Forelimb muscle (tissue), 1 donor: ENCODE measurements at regions not wholly inside any gene's neighbourhood (a gene's known extent, or its start where the extent isn't known, plus 50 kb on each side); places are given as distances from the start of the nearest gene placed in this dataset.

Experiments
- DNase-seq: peaks from one replicate; pipeline ENCODE4 v3.0.0-alpha.2; 2013; ENCODE audit warnings: low read depth

DNA sequence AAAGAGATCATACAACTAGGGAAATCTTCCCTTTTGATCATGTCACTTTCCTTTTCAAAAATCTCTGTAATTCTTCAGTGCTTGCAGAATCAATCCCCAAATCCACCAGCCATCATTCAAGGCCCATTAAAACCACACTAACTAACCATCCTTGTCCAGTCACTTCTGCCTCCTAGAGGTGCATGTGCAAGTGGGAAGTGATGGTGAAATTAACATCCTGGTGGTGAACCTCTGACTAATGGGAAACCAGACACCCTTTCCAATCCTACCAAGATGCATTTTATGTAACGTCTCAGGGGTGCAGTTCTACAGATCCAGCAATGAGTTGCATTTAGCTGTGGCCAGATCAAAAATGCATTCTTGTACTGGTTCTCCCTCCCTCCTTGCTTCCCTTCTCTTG, 341.8 kb downstream of the RAPGEF2 start:
- no peak for DNase-seq

DNA sequence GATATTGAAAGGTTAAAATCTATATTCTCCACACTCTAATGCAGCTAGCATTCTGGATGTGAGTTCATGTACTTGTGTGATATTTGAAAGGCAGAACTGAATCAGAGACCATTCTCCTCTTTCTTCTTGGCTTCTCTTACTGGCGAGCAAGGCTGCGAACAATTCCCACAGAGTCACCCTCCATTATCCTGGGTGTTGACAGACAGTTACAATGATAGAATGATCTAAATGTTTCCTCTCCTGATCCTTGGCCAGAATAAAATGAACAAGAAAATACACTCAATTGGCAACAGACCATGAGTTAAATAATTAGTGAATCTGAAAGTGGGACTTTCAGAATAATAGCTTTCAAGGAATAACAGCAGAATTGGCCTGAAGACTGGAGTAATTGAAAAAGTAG, 342.8 kb downstream of the RAPGEF2 start:
- DNase-seq, result no peak

DNA sequence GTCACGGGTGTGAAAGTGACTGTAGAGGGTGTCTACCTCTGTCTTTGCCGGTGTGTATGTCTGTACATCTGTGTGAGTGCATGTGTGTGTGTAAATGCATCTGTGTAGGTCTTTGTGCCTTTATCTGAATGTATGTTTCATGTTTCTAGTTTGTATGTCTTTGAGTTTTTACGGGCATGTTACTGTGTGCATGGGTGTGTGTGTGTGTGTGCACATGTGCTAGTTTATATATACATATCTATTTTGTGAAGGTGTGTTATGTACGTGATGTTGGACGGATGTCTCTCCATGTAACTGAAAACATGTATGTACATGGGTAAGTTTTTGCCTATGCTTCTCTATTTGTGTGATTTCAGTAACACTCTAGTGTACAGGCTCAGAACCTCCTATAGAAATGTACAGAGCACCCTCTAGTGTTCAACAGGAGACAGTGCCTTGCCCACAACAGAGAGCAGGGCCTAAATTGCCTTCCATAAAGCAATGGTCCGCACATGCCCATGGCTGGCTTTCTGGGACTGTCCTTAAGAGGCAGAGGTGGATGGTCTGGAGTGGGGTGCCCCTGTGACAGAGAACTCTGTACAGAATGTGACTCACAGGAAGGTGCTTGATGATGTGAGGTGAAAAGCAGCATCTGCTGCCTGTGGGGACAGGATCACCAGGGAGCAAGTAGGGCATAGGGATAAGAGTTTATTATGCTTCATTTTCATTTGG, 343.5 kb downstream of the RAPGEF2 start:
- DNase-seq, result peak; percentile 52

DNA sequence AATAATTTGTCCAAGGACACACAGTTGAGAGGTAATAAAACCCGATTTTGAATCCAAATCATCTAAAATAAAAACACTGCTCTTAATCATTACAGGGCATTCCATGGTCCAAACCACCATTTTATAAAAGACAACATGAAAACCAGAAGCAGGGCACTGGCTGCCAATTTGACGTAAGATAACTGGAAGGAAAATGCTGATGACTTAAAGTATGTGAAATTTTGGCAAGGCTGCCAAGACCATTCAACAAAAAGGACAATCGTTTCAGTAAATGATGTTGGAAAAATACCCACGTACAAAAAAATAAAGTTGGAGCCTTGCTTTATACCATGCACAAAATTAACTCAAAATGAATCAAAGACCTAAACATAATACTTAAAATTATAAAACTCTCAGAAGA, 344.4 kb downstream of the RAPGEF2 start:
- no peak for DNase-seq

DNA sequence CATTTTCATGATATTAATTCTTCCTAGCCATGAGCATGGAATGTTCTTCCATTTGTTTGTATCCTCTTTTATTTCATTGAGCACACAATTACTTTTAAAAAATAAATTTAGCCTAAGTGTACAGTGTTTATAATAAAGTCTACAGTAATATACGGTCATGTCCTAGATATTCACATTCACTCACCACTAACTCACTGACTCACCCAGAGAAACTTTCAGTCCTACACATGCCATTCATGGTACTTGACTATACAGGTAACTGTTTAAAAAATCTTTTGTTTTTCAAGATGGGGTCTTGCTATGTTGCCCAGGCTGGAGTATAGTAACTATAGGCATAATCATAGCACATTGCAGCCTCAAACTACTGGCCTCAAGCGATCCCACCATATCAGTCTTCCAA, 348.1 kb downstream of the RAPGEF2 start:
- no peak for DNase-seq

DNA sequence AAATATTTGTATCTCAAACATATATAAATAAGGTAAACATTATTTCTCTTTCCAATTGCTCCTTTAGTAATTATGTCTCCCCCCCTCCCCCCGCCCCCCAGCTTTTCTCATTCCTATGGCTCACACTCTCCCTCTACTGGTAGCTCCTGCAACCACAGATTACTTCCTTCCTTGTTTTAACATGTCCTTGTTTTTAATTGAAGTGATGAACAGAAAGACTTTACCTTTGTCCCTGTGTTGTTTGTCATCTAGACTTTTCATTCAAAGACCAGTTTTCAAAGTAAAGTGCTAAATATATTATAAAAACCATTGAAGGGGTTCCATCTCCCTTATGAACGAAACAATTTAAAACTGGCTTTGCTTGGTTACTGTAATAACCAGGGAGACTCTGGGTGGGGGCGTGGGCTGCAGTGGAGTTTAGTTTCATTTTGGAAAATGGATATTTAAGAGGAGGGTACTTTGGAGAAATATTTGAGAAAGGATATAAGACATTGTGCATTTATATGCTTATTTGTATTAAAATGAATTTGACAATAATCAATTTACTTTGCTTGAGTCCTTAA, 352.9 kb downstream of the RAPGEF2 start:
- DNase-seq, result no peak

DNA sequence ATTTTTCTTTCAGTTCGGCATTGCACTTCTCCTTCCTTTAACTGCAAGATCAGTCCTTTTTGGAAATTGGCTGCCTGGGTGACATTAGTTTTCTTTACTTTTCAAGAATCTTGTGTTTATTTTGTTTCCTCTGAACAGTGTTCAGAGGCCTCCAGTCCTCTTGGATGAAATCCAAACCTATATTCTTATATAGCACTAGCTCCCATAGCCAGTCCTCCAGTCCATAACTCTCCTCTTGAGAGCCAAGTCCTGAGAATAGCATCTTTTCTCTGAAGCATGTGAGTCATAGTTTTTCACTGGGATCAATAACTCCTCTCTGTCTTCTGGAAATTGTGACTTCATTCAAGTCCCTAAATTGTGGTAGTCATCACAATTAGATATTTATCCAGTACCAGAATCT, 357.5 kb downstream of the RAPGEF2 start:
- DNase-seq, result peak; percentile 36

DNA sequence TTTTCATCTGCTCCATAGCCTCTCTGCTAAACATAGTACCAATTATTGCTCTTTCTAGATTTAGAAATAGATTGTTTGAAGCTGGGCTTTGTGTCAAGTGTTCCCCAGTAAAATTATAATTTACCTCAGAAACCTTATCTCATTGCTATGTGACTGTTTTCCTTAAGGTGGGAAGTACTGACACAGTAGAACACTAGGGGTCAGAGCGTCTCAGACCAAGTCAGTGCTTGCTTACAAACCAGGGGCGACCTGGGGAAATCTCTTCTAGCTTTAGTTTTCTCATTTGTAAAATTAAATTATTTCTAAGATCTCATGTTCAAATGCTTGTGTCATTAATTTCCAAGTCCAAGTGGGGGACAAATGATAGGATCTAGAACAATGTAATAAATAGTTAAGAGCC, 360.4 kb downstream of the RAPGEF2 start:
- no peak for DNase-seq

DNA sequence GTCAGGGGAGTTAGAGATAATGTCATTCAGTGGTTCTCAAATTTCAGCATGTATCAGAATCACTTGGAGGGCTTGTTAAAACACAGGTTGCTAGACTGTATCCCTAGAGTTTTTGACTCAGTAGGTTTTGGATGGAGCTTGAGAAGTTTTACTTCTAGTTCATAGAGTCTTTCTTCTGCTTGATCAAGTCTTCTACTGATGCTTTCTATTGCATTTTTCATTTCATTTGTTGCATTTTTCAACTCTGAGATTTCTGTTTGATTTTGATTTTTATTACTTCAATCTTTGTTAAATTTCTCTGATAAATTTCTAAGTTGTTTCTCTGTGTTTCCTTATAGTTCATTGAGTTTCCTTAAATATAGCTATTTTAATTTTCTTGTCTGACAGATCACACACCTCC, 361.4 kb downstream of the RAPGEF2 start:
- DNase-seq, result no peak

DNA sequence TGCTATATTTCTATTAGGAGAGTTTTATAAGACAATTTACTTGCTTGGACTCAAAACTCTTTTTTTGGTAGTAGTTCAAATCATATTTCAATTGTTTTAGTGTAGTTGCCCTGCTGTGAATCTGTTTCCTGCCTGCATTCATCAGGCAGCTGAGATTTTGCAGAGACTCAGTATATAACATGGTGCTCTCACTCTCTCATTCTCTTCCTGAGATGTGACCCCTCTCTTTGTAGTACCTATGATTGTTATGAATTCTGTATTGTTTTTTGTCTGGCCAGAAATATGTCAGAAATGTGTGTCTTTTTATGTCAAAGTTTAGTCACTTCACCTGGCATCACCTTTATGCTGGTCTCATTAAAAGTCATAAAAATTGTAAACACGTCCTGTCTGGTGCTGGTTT, 374.0 kb downstream of the RAPGEF2 start:
- DNase-seq, result no peak

DNA sequence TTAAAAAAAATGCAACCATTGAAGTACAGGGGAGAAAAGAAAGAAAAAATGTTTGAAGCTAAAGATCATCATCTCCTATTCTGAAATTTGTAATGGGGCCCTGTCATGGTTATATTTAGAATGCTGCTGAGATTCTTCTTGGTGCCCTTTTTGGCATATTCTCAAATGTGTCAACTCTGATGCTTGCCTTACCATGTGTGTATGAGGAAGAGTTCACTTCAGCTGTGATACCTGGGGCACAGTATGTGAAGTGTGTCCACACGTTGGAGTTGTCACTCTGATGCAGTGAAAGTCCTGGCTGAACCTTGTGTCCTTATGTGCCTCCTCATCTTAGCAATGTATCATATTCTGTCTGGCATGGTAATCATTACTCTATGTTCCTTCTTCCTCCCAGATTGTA, 377.9 kb downstream of the RAPGEF2 start:
- DNase-seq, result no peak

DNA sequence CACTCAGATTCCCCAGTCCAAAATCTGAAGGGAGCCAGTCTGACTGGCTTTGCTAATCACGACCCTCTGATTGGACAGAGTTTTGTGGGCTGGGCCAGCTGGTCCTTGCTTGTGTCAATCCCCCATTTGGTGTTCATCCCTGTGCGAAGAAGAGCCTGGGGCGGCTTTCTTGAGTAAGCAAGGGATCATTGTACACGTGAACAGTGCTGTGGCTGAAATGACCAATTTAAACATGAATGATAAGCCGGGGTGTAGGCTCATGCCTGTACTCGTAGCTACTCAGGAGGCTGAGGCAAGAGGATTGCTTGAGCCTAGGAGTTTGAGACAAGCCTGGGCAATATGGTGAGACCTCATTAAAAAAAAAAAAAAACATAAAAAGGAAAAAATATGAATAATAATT, 379.1 kb downstream of the RAPGEF2 start:
- DNase-seq, result no peak

DNA sequence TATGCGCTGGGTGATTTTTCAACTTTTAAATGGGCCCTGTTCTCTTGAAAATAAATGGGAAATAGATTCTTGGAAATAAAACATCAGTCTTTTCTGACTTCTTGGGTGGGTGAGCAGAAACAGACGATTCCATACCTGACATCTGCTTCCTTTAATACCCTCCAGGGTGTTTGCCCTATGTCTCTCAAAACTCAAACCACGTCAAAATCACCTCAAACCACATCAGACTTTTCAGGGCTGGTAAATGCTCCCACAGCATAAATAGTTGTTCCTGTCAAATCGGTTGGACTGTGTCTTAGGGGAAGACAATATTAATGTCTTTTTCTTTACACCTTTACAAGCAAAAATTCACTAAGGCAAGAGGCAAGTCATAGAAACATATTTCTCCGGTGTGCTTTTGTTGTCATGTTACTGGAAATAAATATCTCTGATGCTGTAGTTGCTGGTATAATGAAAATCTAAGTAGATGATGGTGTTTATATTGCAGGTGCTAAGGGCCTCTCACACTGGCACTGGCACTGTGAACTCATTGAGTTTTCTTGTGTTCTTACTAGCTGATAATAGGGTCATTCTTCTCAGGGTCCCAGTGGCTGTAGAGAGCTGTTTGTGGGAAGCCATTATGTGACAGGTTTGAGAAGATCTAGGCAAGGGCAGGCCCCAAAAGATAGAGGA, 380.4 kb downstream of the RAPGEF2 start:
- no peak for DNase-seq

DNA sequence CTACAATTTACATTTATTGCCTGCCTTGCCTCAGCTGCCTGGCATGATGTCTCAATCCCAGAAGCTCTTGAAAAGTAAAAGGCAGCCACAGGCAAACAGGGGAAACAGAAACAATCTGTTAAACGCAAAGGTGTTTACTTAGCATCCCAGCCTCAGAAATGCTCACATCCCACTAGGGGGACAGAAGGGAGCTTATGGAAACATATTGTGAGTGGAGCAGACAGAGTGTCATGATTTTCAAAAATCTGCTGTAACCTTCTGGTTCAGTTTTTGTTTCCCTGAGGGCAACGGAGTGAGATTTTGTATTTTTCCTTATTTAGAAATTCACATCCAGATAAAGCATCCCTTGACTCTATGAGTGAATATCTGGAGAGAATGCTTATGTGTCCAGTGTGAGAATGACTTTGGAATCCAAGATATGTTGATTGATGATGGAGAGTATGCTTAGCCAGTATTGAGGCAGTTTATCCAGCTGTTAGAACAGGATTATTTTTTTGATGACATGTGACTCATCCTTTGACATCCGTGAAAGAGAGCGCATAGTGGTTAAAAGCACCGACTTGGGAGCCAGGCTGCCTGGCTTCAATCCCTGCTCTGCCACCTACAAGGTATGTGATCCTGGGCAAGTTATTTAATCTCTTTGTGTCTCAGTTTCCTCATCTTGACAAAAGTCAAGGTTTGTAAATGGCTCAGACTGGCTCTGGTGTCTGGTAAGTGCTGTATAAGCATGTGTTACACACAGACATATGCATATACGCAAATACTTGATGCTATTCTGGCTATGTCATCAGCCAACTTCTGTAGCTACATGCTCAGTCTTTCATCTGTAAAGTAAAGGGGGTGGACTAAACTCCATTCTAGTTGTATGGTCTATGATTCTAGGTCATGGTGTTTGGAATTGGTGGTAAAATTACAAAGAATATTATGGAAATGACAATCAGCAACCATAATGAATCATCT, 381.2 kb downstream of the RAPGEF2 start:
- DNase-seq, result no peak

DNA sequence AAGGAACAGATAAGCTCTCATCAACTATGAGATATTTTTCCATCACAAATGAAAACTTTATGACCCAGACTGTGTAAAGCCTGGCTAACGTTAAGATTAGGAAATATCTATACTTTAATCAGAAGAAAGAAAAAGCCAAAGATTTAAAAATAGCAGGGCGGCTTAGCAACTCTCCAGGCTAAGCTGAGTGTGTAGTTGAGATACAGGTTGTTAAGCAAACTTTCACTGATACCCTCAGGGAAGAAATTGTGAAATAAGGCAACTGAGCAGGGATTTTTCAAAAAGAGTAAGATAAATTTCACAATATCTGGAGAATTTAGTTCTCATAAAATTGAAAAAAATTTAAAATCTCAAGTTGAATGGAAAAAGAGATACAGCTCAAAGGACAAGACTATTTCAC, 382.0 kb downstream of the RAPGEF2 start:
- DNase-seq, result no peak

DNA sequence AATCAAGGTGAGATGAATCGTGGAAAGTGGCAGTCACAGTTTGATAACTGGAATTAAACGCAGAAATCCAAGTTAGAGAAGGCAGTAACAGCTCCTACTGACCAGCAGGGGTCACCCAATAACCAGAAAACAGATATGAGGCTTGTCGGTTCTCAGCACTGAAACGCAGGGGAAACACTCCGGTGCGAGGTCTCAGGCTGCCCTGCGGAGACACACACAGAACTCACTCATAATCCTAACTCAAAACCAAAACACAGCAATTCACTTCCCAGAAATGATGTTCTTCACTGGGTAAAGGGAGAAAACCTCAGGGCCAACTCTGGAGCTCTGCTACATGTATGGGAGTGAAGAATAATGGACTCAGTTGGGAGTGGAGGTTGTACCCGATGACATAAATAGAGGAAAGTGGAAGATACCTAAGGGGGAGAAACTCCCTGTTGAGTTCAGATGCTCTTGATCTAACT, 384.4 kb downstream of the RAPGEF2 start:
- peak; percentile 57 for DNase-seq

DNA sequence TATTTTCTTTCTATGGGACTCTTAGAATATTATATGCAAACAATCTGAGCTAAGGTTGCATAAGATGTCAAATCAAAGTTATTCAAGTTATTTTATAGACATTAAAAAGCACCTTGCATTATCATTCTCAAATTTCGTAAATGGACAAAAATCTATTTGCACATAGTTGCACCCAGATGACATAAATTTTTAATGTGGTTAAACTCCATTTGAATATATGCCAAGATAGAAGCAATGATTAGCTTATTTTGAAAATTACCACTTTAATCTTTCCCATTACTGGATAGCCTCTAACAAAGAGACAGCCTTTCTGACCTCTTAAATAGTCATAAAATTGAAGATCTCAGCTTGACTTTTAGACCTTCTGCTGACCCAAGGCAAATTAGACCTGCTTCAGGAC, 386.8 kb downstream of the RAPGEF2 start:
- no peak for DNase-seq

DNA sequence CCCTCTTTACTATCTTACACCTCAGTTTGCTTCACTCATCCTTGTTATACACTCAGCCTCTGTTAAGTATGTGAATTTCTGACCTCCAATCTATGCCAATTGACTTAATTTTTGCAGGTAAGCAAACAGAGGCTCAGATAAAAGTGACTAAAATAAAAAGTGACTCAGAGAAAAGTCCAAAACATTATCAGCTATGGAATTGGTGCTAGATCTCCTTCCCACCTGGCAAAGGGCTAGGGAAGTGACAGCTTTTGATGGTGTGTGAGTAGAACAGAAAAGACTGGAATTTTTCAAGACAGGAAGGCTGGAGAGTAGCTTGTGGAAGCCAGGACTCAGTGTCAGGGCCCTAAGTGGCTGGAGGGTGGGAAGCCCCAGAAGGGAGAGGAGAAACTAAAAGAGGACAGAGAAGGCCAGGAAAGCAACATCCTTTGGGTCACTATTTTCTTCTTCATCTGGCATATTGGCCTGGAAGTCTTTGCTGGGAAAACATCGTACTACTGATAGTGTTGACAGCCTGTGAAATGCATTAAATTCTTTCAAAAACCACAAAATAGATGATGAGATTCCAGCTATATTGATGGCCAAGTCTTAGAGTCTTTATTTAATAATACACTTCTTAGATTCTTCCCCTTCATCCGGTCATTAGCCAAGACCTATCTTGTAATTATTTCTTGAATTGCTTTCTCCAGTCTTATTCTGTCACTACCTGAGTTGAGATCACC, 392.8 kb downstream of the RAPGEF2 start:
- DNase-seq, result no peak

DNA sequence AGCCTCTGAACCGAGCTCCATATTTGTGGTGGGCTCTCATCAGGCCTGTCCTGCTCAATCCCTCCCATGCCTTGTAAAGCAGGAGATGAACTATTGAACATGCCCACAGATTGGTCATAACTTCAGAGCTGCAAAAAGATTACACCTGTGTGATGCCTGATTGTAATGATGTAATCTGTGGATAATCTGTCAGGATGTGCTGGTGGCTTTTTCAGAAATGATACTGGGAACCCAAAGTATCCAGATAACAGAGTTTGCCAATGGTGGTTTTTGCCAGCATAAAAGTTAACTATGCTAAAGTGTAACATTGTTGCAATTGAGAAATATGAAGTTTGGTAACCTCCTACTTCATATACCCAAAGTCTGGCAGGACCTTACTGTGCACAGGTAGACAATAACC, 393.4 kb downstream of the RAPGEF2 start:
- DNase-seq, result no peak

DNA sequence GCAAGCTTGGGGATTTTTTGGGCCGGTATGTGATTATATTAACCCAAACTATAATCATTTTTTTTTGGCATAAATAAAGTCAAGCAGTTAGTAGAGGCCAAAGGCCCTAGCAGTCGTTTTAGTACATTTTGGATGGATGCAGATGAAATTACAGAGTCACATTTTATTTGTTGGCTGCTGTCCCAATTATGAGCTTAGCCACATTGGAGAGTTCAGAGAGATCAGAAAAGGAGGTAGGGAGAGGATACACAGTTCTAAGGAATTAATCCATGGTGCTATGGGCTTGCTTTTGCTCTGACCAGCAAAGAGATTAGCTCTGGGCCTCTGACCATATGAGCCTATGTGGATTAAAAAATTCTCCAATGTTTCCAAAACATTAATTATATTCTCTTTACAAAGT, 395.1 kb downstream of the RAPGEF2 start:
- no peak for DNase-seq

DNA sequence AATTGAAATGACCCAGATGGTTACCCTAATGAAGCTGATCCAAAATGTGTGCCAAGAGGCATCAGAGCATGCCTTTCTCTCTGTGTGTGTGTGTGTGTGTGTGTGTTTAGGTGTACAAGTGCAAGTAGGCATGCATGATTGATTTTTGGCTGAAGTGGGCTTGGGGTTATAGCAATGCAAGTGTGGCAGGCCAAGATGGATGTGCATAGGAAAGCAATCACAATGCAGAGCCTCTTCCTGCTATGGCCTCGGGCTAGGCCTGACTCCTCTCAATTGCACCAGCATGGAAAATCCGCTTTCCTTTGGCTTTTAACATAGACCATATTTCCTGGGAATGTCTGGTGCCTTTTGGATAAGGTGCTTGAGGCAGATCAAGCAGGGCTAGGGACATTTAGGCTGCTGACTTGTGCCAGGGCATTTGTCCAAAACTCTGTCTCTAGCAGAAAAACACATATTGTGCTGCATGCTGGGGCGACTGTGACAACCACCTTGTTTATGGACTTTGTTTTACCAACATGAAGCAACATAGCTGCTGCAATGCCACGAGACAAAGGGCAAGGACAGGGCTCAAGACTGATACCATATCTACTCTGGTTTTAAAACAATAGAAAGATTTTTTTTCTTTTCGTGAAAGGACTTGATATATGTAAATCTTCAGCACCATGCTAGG, 395.7 kb downstream of the RAPGEF2 start:
- no peak for DNase-seq
